ENCODE measurements at regions not wholly inside any gene's neighbourhood (a gene's known extent, or its start where the extent isn't known, plus 50 kb on each side); places are given as distances from the start of the nearest gene placed in this dataset.

DNA sequence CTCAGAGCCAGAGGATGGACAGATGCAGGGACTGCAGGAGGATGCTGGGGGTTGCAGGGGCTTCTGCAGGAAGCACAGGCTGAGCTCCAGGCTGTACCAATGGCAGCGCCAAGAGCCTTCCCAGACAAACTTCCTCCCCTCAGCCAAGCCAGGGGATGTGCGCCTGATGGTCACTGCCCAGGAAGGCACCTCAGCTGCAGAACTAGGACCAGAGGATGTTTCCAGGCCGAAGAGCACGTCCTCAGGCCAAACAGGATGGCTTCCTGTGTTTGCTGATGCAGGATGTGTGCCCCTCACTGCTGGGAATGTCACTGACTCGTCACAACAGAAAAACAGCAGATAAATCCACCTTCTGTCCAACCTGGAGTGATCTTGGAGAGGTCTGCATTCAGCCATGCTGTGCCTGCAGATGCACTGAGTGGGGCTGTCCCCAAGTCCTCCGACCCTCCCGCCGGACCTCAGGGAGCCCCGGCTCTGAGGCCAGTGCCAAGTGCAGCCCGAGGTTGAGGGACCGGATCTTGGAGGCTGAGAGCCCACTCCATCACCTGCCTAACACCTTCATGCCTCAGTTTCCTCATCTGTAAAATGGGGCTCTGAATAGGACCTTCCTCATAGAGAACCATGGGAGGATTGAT is 152.5 kb upstream of the CHST15 start:
- Mint-ChIP-seq H3K9me3 (peaks cover 12% of the 10 kb centered on the region; the same call in 1 of the 2 replicates), H3K4me3 (no peak overlapping the region), H3K27ac (no peak overlapping the region), H3K4me1 (peaks cover 3% of the 10 kb centered on the region), H3K36me3 (no peaks in the 10 kb centered on the region), H3K27me3 (ENCODE audit: low read depth) (no peaks in the 10 kb centered on the region; the same call in 1 of the 2 replicates)
- ATAC-seq: no peak
- CTCF ChIA-PET: interaction anchor here (1.6 kb wide), 2 partner anchors 143 to 252 kb away, joined by 4 to 8 read pairs; no protein-coding TSS in a partner anchor
- TF ChIP-seq JUN (CRISPR knock-in tag; IDR thresholded peaks at IDR 0.05) (no peak), KAT7 (CRISPR knock-in tag; IDR thresholded peaks at IDR 0.05; ENCODE audit: borderline replicate concordance) (no peak), SMAD3 (CRISPR knock-in tag; IDR thresholded peaks at IDR 0.05; ENCODE audit: borderline replicate concordance) (no peak), CBFB (CRISPR knock-in tag; IDR thresholded peaks at IDR 0.05; ENCODE audit: low read depth) (no peak), ATF1 (CRISPR knock-in tag; IDR thresholded peaks at IDR 0.05) (no peak), ETV6 (CRISPR knock-in tag; IDR thresholded peaks at IDR 0.05) (no peak), FOXJ3 (CRISPR knock-in tag; IDR thresholded peaks at IDR 0.05; ENCODE audit: borderline replicate concordance) (no peak), TEAD1 (CRISPR knock-in tag; IDR thresholded peaks at IDR 0.05) (no peak), NR3C1 (CRISPR knock-in tag; conservative IDR thresholded peaks at IDR 0.05; ENCODE audit: low read depth) (no peak), ZNF416 (CRISPR knock-in tag; IDR thresholded peaks at IDR 0.05) (no peak)
- TF ChIP-seq, protein P1, sequence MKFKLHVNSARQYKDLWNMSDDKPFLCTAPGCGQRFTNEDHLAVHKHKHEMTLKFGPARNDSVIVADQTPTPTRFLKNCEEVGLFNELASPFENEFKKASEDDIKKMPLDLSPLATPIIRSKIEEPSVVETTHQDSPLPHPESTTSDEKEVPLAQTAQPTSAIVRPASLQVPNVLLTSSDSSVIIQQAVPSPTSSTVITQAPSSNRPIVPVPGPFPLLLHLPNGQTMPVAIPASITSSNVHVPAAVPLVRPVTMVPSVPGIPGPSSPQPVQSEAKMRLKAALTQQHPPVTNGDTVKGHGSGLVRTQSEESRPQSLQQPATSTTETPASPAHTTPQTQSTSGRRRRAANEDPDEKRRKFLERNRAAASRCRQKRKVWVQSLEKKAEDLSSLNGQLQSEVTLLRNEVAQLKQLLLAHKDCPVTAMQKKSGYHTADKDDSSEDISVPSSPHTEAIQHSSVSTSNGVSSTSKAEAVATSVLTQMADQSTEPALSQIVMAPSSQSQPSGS (CRISPR knock-in tag; IDR thresholded peaks at IDR 0.05; ENCODE audit: borderline replicate concordance, low read depth): no peak
- TF ChIP-seq, protein P2, sequence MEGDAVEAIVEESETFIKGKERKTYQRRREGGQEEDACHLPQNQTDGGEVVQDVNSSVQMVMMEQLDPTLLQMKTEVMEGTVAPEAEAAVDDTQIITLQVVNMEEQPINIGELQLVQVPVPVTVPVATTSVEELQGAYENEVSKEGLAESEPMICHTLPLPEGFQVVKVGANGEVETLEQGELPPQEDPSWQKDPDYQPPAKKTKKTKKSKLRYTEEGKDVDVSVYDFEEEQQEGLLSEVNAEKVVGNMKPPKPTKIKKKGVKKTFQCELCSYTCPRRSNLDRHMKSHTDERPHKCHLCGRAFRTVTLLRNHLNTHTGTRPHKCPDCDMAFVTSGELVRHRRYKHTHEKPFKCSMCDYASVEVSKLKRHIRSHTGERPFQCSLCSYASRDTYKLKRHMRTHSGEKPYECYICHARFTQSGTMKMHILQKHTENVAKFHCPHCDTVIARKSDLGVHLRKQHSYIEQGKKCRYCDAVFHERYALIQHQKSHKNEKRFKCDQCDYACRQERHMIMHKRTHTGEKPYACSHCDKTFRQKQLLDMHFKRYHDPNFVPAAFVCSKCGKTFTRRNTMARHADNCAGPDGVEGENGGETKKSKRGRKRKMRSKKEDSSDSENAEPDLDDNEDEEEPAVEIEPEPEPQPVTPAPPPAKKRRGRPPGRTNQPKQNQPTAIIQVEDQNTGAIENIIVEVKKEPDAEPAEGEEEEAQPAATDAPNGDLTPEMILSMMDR (IDR thresholded peaks at IDR 0.05): no peak
- TF ChIP-seq, protein P3, sequence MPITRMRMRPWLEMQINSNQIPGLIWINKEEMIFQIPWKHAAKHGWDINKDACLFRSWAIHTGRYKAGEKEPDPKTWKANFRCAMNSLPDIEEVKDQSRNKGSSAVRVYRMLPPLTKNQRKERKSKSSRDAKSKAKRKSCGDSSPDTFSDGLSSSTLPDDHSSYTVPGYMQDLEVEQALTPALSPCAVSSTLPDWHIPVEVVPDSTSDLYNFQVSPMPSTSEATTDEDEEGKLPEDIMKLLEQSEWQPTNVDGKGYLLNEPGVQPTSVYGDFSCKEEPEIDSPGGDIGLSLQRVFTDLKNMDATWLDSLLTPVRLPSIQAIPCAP (CRISPR knock-in tag; IDR thresholded peaks at IDR 0.05): no peak
- TF ChIP-seq, protein P4, sequence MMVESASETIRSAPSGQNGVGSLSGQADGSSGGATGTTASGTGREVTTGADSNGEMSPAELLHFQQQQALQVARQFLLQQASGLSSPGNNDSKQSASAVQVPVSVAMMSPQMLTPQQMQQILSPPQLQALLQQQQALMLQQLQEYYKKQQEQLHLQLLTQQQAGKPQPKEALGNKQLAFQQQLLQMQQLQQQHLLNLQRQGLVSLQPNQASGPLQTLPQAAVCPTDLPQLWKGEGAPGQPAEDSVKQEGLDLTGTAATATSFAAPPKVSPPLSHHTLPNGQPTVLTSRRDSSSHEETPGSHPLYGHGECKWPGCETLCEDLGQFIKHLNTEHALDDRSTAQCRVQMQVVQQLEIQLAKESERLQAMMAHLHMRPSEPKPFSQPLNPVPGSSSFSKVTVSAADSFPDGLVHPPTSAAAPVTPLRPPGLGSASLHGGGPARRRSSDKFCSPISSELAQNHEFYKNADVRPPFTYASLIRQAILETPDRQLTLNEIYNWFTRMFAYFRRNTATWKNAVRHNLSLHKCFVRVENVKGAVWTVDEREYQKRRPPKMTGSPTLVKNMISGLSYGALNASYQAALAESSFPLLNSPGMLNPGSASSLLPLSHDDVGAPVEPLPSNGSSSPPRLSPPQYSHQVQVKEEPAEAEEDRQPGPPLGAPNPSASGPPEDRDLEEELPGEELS (CRISPR knock-in tag; IDR thresholded peaks at IDR 0.05): no peak
- TF ChIP-seq, protein P5, sequence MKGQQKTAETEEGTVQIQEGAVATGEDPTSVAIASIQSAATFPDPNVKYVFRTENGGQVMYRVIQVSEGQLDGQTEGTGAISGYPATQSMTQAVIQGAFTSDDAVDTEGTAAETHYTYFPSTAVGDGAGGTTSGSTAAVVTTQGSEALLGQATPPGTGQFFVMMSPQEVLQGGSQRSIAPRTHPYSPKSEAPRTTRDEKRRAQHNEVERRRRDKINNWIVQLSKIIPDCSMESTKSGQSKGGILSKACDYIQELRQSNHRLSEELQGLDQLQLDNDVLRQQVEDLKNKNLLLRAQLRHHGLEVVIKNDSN (CRISPR knock-in tag; IDR thresholded peaks at IDR 0.05): no peak
- TF ChIP-seq, protein P6, sequence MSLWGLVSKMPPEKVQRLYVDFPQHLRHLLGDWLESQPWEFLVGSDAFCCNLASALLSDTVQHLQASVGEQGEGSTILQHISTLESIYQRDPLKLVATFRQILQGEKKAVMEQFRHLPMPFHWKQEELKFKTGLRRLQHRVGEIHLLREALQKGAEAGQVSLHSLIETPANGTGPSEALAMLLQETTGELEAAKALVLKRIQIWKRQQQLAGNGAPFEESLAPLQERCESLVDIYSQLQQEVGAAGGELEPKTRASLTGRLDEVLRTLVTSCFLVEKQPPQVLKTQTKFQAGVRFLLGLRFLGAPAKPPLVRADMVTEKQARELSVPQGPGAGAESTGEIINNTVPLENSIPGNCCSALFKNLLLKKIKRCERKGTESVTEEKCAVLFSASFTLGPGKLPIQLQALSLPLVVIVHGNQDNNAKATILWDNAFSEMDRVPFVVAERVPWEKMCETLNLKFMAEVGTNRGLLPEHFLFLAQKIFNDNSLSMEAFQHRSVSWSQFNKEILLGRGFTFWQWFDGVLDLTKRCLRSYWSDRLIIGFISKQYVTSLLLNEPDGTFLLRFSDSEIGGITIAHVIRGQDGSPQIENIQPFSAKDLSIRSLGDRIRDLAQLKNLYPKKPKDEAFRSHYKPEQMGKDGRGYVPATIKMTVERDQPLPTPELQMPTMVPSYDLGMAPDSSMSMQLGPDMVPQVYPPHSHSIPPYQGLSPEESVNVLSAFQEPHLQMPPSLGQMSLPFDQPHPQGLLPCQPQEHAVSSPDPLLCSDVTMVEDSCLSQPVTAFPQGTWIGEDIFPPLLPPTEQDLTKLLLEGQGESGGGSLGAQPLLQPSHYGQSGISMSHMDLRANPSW (CRISPR knock-in tag; conservative IDR thresholded peaks at IDR 0.05; ENCODE audit: low read depth): no peak
- TF ChIP-seq, protein P7, sequence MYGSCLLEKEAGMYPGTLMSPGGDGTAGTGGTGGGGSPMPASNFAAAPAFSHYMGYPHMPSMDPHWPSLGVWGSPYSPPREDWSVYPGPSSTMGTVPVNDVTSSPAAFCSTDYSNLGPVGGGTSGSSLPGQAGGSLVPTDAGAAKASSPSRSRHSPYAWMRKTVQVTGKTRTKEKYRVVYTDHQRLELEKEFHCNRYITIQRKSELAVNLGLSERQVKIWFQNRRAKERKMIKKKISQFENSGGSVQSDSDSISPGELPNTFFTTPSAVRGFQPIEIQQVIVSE (CRISPR knock-in tag; IDR thresholded peaks at IDR 0.05; ENCODE audit: borderline replicate concordance): no peak
- TF ChIP-seq, protein P8, sequence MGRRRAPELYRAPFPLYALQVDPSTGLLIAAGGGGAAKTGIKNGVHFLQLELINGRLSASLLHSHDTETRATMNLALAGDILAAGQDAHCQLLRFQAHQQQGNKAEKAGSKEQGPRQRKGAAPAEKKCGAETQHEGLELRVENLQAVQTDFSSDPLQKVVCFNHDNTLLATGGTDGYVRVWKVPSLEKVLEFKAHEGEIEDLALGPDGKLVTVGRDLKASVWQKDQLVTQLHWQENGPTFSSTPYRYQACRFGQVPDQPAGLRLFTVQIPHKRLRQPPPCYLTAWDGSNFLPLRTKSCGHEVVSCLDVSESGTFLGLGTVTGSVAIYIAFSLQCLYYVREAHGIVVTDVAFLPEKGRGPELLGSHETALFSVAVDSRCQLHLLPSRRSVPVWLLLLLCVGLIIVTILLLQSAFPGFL (CRISPR knock-in tag; IDR thresholded peaks at IDR 0.05; ENCODE audit: borderline replicate concordance): no peak
- TF ChIP-seq, protein P9, sequence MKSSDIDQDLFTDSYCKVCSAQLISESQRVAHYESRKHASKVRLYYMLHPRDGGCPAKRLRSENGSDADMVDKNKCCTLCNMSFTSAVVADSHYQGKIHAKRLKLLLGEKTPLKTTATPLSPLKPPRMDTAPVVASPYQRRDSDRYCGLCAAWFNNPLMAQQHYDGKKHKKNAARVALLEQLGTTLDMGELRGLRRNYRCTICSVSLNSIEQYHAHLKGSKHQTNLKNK (CRISPR knock-in tag; IDR thresholded peaks at IDR 0.05): no peak
- POLR2A ChIA-PET: no interaction called here
- peak; percentile 5 for DNase-seq (ENCODE audit: low spot score)

Data from WTC11 (cell line).